Muscle of back (tissue), 3 donors: ENCODE measurements at regions not wholly inside any gene's neighbourhood (a gene's known extent, or its start where the extent isn't known, plus 50 kb on each side); places are given as distances from the start of the nearest gene placed in this dataset.

Experiments used
- DNase-seq, 3 donors: peaks; one replicate each; pipeline versions ENCODE4 v3.0.0 to v3.0.0-alpha.2; 2013

DNA sequence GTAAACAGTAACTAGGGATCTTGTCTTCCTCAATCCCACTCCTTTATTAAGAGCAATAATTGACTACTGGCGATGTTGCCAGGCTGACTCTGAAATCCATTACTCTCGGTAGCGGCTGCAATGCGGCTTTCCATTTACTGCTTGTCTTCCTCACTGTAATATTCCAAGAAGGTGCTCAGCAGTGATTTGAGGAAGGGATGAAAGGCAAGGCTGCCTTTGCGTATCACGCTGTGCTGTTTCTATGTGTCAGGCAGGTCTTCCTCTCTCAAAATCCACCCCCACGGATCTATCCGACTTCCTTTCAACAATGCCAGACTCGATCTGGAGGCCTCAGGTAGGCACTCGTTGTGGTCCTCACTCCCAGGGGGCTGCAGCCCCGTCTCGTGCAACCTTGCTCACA is 261.4 kb upstream of the CDH4 start:
- DNase-seq, result no peak

- DNase-seq, result peak in 1 of 3 donors; percentile 21
These were observed 258.5 kb upstream of the CDH4 start for GRCh38 chr20:60993433-60994044.

- DNase-seq, result peak in 1 of 3 donors; percentile 15
These were observed 252.8 kb upstream of the CDH4 start for GRCh38 chr20:60999250-60999649.

GRCh38 chr20:61002090-61002489 is 250.0 kb upstream of the CDH4 start:
- no peak for DNase-seq

- no peak for DNase-seq
These were observed 237.6 kb upstream of the CDH4 start for GRCh38 chr20:61014491-61014890.

GRCh38 chr20:61015602-61016001 is 236.5 kb upstream of the CDH4 start:
- no peak for DNase-seq

- DNase-seq, result no peak
These were observed 232.7 kb upstream of the CDH4 start for GRCh38 chr20:61019322-61019721.

DNA sequence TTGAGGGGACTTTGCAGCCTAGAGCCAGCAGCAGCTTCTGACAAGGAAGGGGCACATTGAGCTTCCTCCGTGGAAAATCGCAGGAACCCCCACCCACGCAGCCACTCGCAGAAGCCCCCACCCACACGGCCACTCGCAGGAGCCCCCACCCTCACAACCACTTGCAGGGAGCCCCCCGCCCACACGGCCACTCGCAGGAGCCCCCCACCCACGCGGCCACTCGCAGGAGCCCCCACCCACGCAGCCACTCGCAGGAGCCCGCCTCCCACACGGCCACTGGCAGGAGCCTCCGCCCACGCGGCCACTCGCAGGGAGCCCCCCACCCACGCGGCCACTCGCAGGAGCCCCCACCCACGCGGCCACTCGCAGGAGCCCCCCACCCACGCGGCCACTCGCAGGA is 228.4 kb upstream of the CDH4 start:
- DNase-seq, result no peak

DNA sequence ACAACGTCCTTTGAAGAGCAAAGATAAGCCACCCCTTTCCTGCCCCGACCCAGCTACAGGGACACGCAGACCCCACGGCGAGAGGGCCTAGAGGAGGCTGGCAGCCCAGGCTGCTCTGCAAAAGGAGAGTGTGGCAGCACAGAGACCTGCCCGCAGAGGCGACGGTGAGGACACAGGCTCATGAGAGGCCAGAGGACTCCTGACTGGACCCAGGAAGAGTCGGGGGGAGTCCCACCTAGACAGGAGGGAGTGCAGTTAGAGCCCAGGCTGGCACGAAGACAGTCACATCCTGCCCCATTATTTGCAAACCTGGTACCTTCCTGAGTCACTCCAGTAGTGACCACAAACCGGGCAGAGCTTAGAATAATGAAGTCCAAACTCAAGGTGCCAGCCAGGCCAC is 227.7 kb upstream of the CDH4 start:
- DNase-seq, result no peak

GRCh38 chr20:61025536-61025935 is 226.5 kb upstream of the CDH4 start:
- DNase-seq, result no peak

- DNase-seq, result no peak
These were observed 225.9 kb upstream of the CDH4 start for GRCh38 chr20:61026173-61026572.

DNA sequence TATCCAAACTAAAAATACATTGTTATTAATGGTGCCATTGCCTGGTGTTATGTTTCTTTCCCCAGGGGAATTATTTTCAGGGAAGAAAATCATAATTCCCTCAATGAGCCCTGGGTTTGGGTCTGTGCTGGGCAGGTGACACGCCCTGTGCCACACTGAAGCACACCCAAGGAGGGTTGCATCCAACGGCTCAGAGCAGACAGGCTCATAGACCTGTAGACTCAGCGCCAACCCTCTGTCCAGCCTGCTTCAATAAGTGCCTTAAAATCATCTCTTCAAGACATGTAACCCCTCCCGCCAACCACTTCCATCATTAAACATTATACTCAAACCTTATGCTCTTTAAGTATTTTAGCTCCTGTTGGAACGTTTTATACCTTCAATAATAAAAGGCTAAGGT is 225.3 kb upstream of the CDH4 start:
- DNase-seq, result no peak

GRCh38 chr20:61027218-61027617 is 224.8 kb upstream of the CDH4 start:
- DNase-seq, result peak in 1 of 3 donors; percentile 9

- no peak for DNase-seq
These were observed 221.9 kb upstream of the CDH4 start for GRCh38 chr20:61030130-61030529.

DNA sequence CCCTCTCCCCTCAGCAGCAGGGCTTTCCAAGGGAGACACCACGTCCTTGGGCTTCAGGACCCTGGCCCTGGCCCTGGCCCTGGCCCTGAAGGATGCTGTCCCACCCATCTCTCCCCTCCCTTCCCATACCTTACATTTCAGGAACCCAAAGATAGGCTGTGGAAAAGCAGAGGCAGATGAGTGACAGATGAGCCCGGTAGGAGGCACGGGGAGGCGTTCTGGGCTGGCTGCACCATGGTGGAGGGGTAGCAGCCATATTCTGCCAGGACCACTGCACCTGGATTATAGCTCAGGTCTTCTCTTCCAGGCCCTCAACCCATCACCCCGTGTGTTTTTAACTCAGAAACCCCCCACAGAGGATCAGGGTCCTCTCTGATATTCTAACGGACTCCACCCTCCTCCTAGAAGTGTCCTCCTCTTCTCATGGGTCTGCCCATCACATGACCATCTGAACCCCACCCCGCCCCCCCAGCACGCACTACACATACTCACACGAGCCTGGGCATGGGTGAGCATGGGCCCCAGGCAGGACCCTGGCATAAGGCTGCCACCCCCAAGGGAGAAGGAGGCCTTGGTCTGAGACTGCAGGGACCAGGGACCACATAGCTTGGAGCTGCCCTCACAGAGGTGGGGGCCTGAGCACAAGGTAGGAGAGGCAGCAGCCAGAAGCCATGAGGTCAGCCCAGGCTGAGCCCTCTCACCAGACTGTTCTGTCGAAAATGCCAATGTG is 220.8 kb upstream of the CDH4 start:
- DNase-seq, result no peak

- DNase-seq, result no peak
These were observed 214.6 kb upstream of the CDH4 start for GRCh38 chr20:61037498-61037897.

DNA sequence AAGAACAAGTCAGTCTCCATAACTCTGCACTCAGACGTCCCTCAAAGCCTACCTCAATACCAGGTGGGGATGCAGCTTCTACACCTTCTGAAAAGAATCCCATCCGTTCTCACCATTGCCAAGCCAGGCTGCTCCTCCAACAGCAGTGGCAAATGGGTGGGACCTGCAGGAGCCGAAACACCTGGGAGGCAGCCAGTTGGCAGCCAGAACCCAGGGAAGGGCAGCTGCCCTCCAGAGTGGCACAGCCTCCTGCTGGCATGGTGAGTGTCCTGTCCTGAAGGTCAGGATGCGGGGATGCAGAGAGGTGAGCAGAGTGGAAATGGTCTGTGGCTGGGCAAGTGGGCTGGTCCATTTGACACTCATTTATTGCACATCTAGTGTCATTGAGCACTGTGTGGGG is 210.6 kb upstream of the CDH4 start:
- no peak for DNase-seq

- no peak for DNase-seq
These were observed 209.3 kb upstream of the CDH4 start for GRCh38 chr20:61042506-61043385.

GRCh38 chr20:61043681-61044080 is 208.4 kb upstream of the CDH4 start:
- DNase-seq, result no peak

DNA sequence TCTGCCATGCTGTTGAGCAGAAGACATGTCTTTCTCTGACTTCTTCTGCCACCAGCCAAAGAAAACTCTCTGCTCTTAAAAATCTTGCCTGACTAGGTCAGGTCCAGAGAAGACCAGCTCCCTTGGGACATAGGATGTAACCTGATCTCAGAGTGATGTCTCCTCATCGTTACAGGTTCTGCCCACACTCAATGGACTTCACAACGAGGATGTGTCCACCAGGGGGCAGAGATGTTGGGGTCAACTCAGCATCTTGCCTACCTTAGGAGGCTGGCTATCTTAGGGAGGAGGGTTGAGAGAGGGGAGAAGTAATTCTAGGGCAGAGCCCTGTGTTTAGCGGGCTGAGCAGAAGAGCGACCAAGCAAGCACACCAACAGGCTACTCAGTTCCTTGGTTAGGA is 207.6 kb upstream of the CDH4 start:
- no peak for DNase-seq

GRCh38 chr20:61045091-61045490 is 207.0 kb upstream of the CDH4 start:
- DNase-seq, result no peak

DNA sequence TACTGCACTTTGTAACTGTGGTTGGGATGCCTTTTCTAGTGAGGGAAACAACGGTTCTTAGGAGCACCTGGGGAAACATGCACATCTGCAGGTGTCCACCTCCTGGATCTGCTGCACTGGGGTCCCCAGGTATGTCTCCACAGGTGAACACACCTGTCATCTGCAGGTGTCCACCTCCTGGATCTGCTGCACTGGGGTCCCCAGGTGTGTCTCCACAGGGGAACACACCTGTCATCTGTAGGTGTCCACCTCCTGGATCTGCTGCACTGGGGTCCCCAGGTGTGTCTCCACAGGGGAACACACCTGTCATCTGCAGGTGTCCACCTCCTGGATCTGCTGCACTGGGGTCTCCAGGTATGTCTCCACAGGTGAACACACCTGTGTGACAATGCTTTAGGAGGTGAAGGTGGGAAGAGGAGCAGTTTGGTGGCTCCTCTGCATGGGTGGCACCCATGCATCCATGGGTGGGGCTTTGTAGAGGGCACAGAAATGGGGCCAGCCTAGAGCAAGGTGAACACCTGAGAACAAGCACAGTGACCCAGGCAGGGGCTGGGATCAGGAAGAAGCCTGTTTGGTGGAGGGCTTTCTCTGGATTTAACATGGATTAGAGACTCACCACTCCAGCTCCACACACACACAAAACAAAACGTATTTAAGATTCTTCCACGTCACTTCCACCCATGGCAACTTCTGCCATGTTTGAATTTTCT is 206.0 kb upstream of the CDH4 start:
- no peak for DNase-seq
